Calu3 (cell line): ENCODE measurements at regions not wholly inside any gene's neighbourhood (a gene's known extent, or its start where the extent isn't known, plus 50 kb on each side); places are given as distances from the start of the nearest gene placed in this dataset.

ENCODE experiments used
- BruUV-seq: library from RNA; stranded (reverse); fragments of 400-500 nt; replicated peaks from 2 replicates; lab custom pipeline; 2021; lab: Mats Ljungman, UMichigan
- CTCF ChIA-PET: fragments of 300-600 bp; sonication (Branson Sonifier 250); formaldehyde crosslinking; loops from one replicate; lab custom pipeline; 2022; ENCODE audit warnings: antibody characterized with exemption; lab: Charles Lee
- DNase-seq: peaks from one replicate; pipeline ENCODE4 v3.0.0; 2022
- H3K27ac Mint-ChIP-seq: one replicate; pipeline ENCODE4 v1.8.0; 2022; ENCODE audit warnings: mixed read lengths; ENCODE audit not compliant: unreplicated experiment
- H3K27me3 Mint-ChIP-seq: one replicate; pipeline ENCODE4 v1.8.0; 2022; ENCODE audit warnings: mixed read lengths; ENCODE audit not compliant: unreplicated experiment
- H3K36me3 Mint-ChIP-seq: one replicate; pipeline ENCODE4 v1.8.0; 2022; ENCODE audit warnings: mild to moderate bottlenecking, moderate library complexity, mixed read lengths; ENCODE audit not compliant: insufficient read depth, unreplicated experiment
- H3K4me1 Mint-ChIP-seq: one replicate; pipeline ENCODE4 v1.8.0; 2022; ENCODE audit warnings: mild to moderate bottlenecking, low read depth, mixed read lengths; ENCODE audit not compliant: unreplicated experiment
- H3K4me3 Mint-ChIP-seq: one replicate; pipeline ENCODE4 v1.8.0; 2022; ENCODE audit warnings: mild to moderate bottlenecking, low read depth, moderate library complexity, mixed read lengths; ENCODE audit not compliant: unreplicated experiment
- H3K9me3 Mint-ChIP-seq: one replicate; pipeline ENCODE4 v1.8.0; 2022; ENCODE audit warnings: low read depth, mixed read lengths; ENCODE audit not compliant: unreplicated experiment
- CTCF ChIP-seq: fragments of 200-600 bp; IDR thresholded peaks from one replicate; pipeline ENCODE4 v1.8.0; 2022; ENCODE audit warnings: antibody characterized with exemption; ENCODE audit not compliant: unreplicated experiment
- intact Hi-C: fragments of 100-400 bp; cut with micrococcal nuclease; formaldehyde crosslinking; loops from one replicate; pipeline ENCODE4 v1.10.0; 2022; ENCODE audit not compliant: unreplicated experiment

DNA sequence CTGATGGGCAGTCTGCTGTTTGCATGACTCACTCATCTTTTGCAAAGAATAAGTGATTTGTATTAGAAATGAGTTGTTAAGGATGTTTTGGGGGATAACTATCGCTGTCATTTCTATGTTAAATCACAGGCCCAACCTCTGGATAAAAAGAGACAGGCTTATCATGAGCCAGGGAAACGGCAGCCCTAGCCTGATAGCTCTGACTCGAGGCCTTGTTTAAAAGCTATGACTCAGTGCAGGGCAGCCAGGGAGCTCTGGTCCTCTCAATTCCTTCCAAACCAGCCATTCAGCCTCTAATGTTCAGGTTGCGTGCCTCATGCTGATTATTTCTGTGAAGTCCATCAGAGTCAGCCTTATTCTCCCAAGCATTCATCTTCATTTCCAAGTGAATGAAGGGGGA is 305.9 kb upstream of the HAND2 start:
- peak; percentile 1 for DNase-seq
- H3K36me3 Mint-ChIP-seq: no peaks in the 10 kb centered on the region
- no peak overlapping the region for H3K27ac Mint-ChIP-seq
- no peaks in the 10 kb centered on the region for H3K9me3 Mint-ChIP-seq
- BruUV-seq: no TSS peak
- intact Hi-C loops: loop anchor here (10.0 kb wide), 1 partner anchor 479 kb away; no protein-coding TSS in a partner anchor
- no peak overlapping the region for H3K4me3 Mint-ChIP-seq
- no peaks in the 10 kb centered on the region for H3K4me1 Mint-ChIP-seq
- no peak for TF ChIP-seq CTCF
- CTCF ChIA-PET: no interaction called here
- no peaks in the 10 kb centered on the region for H3K27me3 Mint-ChIP-seq

DNA sequence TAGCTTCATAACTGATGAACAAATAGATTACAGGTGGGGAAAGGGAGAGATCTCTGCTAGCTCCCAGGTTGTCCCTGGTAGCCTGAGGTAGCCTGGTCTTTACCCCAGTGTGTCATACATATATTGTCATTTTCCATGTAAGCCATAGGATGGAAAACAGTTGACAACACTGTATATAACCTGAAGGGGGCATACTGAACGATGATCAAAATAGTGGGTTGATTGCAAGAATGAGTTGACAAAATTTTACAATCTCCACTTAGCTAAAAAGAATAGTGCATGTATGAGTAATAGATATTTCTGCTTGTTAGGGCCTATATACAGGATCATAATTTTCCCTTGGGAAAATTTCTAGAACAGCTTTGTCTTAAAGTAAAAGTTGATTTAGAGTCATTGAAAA is 304.1 kb upstream of the HAND2 start:
- Mint-ChIP-seq H3K4me3 (no peak overlapping the region), H3K27ac (no peak overlapping the region), H3K27me3 (no peaks in the 10 kb centered on the region), H3K4me1 (no peaks in the 10 kb centered on the region), H3K36me3 (no peaks in the 10 kb centered on the region), H3K9me3 (peaks cover 2% of the 10 kb centered on the region)
- TF ChIP-seq CTCF: no peak
- CTCF ChIA-PET: interaction anchor here (1.0 kb wide), 1 partner anchor 156 kb away, joined by 4 read pairs; no protein-coding TSS in a partner anchor
- intact Hi-C loops: loop anchor here (10.0 kb wide), 1 partner anchor 481 kb away; no protein-coding TSS in a partner anchor
- no peak for DNase-seq
- no TSS peak for BruUV-seq

- BruUV-seq: no TSS peak
- H3K36me3 Mint-ChIP-seq: no peaks in the 10 kb centered on the region
- H3K27me3 Mint-ChIP-seq: peaks cover 4% of the 10 kb centered on the region
- no peak for TF ChIP-seq CTCF
- H3K4me3 Mint-ChIP-seq: no peak overlapping the region
- CTCF ChIA-PET: no interaction called here
- peaks cover 2% of the 10 kb centered on the region for H3K9me3 Mint-ChIP-seq
- DNase-seq: no peak
- intact Hi-C loops: loop anchor here (10.0 kb wide), 1 partner anchor 335 kb away; no protein-coding TSS in a partner anchor
- H3K4me1 Mint-ChIP-seq: no peaks in the 10 kb centered on the region
- no peak overlapping the region for H3K27ac Mint-ChIP-seq
Observed at GRCh38 chr4:173829565-173829964, 299.5 kb upstream of the HAND2 start.

DNA sequence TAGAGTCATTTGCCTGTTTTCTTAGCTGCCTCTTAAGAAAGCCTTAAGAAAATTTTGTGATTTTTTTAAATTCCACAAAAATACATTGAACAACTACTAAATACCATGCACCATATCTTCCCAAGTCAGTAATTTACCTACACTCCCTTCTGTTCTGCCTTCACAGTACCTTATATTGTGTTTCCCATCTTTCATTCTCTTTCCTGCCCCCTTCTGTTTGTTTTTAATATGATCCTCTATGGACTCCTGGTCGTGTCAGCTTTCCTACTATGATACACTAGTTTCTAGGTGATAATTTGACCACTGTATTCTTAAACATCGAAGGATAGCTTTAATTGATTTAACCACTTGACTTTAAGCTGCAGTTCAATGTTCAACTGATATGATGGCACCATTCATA is 297.7 kb upstream of the HAND2 start:
- intact Hi-C loops: loop anchor here (10.0 kb wide), 1 partner anchor 333 kb away; no protein-coding TSS in a partner anchor
- Mint-ChIP-seq H3K27ac (no peak overlapping the region), H3K4me3 (no peak overlapping the region), H3K4me1 (no peaks in the 10 kb centered on the region), H3K36me3 (no peaks in the 10 kb centered on the region), H3K9me3 (peaks cover 2% of the 10 kb centered on the region), H3K27me3 (peaks cover 14% of the 10 kb centered on the region)
- CTCF ChIA-PET: no interaction called here
- BruUV-seq: no TSS peak
- no peak for DNase-seq
- no peak for TF ChIP-seq CTCF
